K562 (cell line): ENCODE measurements at regions not wholly inside any gene's neighbourhood (a gene's known extent, or its start where the extent isn't known, plus 50 kb on each side); places are given as distances from the start of the nearest gene placed in this dataset.

Experiments
- ATAC-seq: fragments of 200-7000 bp; cut with Tn5 transposase; 3 replicates; pipeline ENCODE4 v1.9.1; 2020; ENCODE audit warnings: moderate library complexity
- BruUV-seq: library from RNA; stranded (reverse); fragments of 400-500 nt; replicated peaks from 2 replicates; lab custom pipeline; 2021; lab: Mats Ljungman, UMichigan
- CTCF ChIA-PET: fragments of 300-600 bp; formaldehyde crosslinking; extraction: SDS; loops from one replicate; lab custom pipeline; 2021; ENCODE audit warnings: low intra/inter-chr PET ratio; lab: Yijun Ruan, JAX
- POLR2A ChIA-PET: fragments of 300-600, 350-650 bp; sonication (Branson Sonifier 250); formaldehyde crosslinking; extraction: SDS; loops from one replicate; lab custom pipeline; 2021; ENCODE audit warnings: antibody characterized with exemption, inconsistent platforms; lab: Yijun Ruan, JAX
- DNase-seq, 4 experiments: peaks; one replicate each; pipeline versions ENCODE4 v3.0.0 to v3.0.0-alpha.2; 2011 to 2018; ENCODE audit warnings: low spot score in 3 of 4, mixed read lengths in 3 of 4; ENCODE audit errors: extremely low read depth in 1 of 4
- FAIRE-seq: peaks from 2 replicates; lab custom pipeline; 2011; peaks lifted over from hg19 to GRCh38; lab: Jason Lieb, UNC
- H2AFZ ChIP-seq: 2 replicates; pipeline ENCODE4 v1.6.0; 2011; ENCODE audit warnings: low read depth, low read length, control low read depth, inconsistent platforms
- H3K27ac ChIP-seq: fragments of 200-600 bp; 3 replicates; pipeline ENCODE4 v1.8.0; 2011; ENCODE audit warnings: low read depth, mild to moderate bottlenecking, control low read depth, inconsistent platforms, low read length, moderate library complexity, mixed read lengths; ENCODE audit errors: extremely low read depth
- H3K27me3 ChIP-seq, 2 experiments: fragments of 300-600 bp in 1 of 2; 2 replicates in 1 of 2; 3 replicates in 1 of 2; pipeline versions ENCODE4 v1.6.0 to v1.8.0; 2011; ENCODE audit warnings: inconsistent platforms in 2 of 2, low read length in 2 of 2, mild to moderate bottlenecking in 1 of 2, mixed read lengths in 1 of 2, moderate library complexity in 1 of 2; ENCODE audit not compliant: control insufficient read depth in 2 of 2, insufficient read depth in 2 of 2
- H3K36me3 ChIP-seq: fragments of 300-600 bp; 3 replicates; pipeline ENCODE4 v1.8.0; 2011; ENCODE audit warnings: mild to moderate bottlenecking, low read length, inconsistent platforms; ENCODE audit not compliant: control insufficient read depth, insufficient read depth
- H3K4me1 ChIP-seq, 2 experiments: fragments of 200-600 bp in 1 of 2; replicated peaks in 1 of 2; 2 replicates in 1 of 2; 3 replicates in 1 of 2; pipeline versions ENCODE4 v1.5.1 to v1.8.0; 2011; ENCODE audit warnings: inconsistent platforms in 2 of 2, low read length in 2 of 2, mild to moderate bottlenecking in 1 of 2, mixed read lengths in 1 of 2, moderate library complexity in 1 of 2; ENCODE audit not compliant: control insufficient read depth in 2 of 2, insufficient read depth in 2 of 2
- H3K4me2 ChIP-seq: 2 replicates; pipeline ENCODE4 v1.6.1; 2011; ENCODE audit warnings: low read length, control low read depth, inconsistent platforms, mixed read lengths; ENCODE audit not compliant: insufficient read depth
- H3K4me3 ChIP-seq: fragments of 200-600 bp; sonication (generic), shearing (Covaris generic); 2 replicates; pipeline ENCODE4 v1.5.1; 2016; ENCODE audit warnings: control low read depth, inconsistent platforms
- H3K79me2 ChIP-seq: fragments of 200-600 bp; 3 replicates; pipeline ENCODE4 v1.8.0; 2011; ENCODE audit warnings: low read length, inconsistent platforms; ENCODE audit not compliant: control insufficient read depth, insufficient read depth
- H3K9ac ChIP-seq, 2 experiments: 2 replicates each; pipeline versions ENCODE4 v1.6.0 to v1.6.1; 2011; ENCODE audit warnings: low read depth in 2 of 2, low read length in 2 of 2, control low read depth in 1 of 2, inconsistent platforms in 1 of 2, mild to moderate bottlenecking in 1 of 2, mixed read lengths in 1 of 2; ENCODE audit not compliant: insufficient read depth in 1 of 2
- H3K9me1 ChIP-seq: one replicate; pipeline ENCODE4 v1.6.0; 2011; ENCODE audit warnings: inconsistent platforms, mild to moderate bottlenecking, low read length, moderate library complexity; ENCODE audit not compliant: control insufficient read depth, insufficient read depth
- H3K9me3 ChIP-seq: replicated peaks from 2 replicates; pipeline ENCODE4 v1.5.1; 2011; ENCODE audit warnings: low read depth, low read length, inconsistent platforms; ENCODE audit not compliant: control insufficient read depth, insufficient read depth
- H4K20me1 ChIP-seq: replicated peaks from 2 replicates; pipeline ENCODE4 v1.6.1; 2011; ENCODE audit warnings: low read length, inconsistent platforms, mixed read lengths; ENCODE audit not compliant: control insufficient read depth, insufficient read depth
- ZBTB43 ChIP-seq: sonication (generic); formaldehyde crosslinking; IDR thresholded peaks from 2 replicates; pipeline ENCODE4 v1.8.0; 2023; ENCODE audit warnings: mild to moderate bottlenecking, missing genetic modification reagents
- ZFP30 ChIP-seq: fragments of 250-450 bp; sonication (Bioruptor Pico); IDR thresholded peaks from 2 replicates; pipeline ENCODE4 v1.8.0; 2022; ENCODE audit warnings: moderate library complexity, mild to moderate bottlenecking, inconsistent platforms, borderline replicate concordance
- ZFX ChIP-seq: sonication (generic); formaldehyde crosslinking; IDR thresholded peaks from 2 replicates; pipeline ENCODE4 v1.8.0; 2022; ENCODE audit warnings: mild to moderate bottlenecking, missing genetic modification reagents, moderate library complexity
- ZNF174 ChIP-seq: fragments of 250-450 bp; sonication (Bioruptor Pico); IDR thresholded peaks from 2 replicates; pipeline ENCODE4 v1.4.0; 2020; ENCODE audit warnings: mild to moderate bottlenecking
- WGBS: fragments of 100-300 bp; shearing (Covaris generic); methylation state at CpG from one replicate; pipeline ENCODE4 v1.1.6; 2016; ENCODE audit warnings: low coverage, mixed read lengths; ENCODE audit not compliant: insufficient coverage; ENCODE audit errors: missing lambda C conversion rate; 5-methylcytosine and 5-hydroxymethylcytosine counted together
- in situ Hi-C: fragments of 300-500 bp; cut with MboI; formaldehyde crosslinking; loops from 4 replicates; pipeline ENCODE4 v1.15.0; 2018; ENCODE audit warnings: inconsistent platforms, mixed read lengths
- intact Hi-C: fragments of 100-400 bp; cut with micrococcal nuclease; formaldehyde crosslinking; loops from 2 replicates; pipeline ENCODE4 v1.14.2; 2022
- TF ChIP-seq, protein P1 (sequence below): fragments of 450-650 bp; IDR thresholded peaks from 2 replicates; pipeline ENCODE4 v1.6.1; 2016; ENCODE audit warnings: antibody characterized with exemption

- H3K27ac ChIP-seq, result no peak overlapping the region
- no peaks in the 10 kb centered on the region; a peak in 1 of 5 replicates for H3K4me1 ChIP-seq
- in situ Hi-C loops, result no loop called here
- no peaks in the 10 kb centered on the region for H3K36me3 ChIP-seq
- H3K9me3 ChIP-seq, result no peaks in the 10 kb centered on the region
- DNase-seq, result no peak
- no TSS peak for BruUV-seq
- WGBS, result 10% methylated on average over 17 of the region's 18 CpGs
- ChIA-PET CTCF (no interaction called here), POLR2A (interaction anchor here (1.0 kb wide), 1 partner anchor 11 kb away, joined by 4 read pairs; no protein-coding TSS in a partner anchor)
- no peaks in the 10 kb centered on the region for H3K9me1 ChIP-seq
- intact Hi-C loops, result no loop called here
- TF ChIP-seq, protein P1, sequence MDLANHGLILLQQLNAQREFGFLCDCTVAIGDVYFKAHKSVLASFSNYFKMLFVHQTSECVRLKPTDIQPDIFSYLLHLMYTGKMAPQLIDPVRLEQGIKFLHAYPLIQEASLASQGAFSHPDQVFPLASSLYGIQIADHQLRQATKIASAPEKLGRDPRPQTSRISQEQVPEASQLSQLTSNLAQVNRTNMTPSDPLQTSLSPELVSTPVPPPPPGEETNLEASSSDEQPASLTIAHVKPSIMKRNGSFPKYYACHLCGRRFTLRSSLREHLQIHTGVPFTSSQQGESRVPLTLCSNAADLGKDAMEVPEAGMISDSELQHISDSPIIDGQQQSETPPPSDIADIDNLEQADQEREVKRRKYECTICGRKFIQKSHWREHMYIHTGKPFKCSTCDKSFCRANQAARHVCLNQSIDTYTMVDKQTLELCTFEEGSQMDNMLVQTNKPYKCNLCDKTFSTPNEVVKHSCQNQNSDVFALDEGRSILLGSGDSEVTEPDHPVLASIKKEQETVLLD, result no peak
- TF ChIP-seq ZFX (CRISPR knock-in tag) (peak; percentile 19; the same call in 1 of the 2 replicates), ZNF174 (no peak), ZBTB43 (CRISPR knock-in tag) (peak; percentile 9; the same call in 1 of the 2 replicates), ZFP30 (CRISPR knock-in tag) (no peak)
- H3K79me2 ChIP-seq, result no peaks in the 10 kb centered on the region
- peaks cover 4% of the 10 kb centered on the region for H4K20me1 ChIP-seq
- H3K9ac ChIP-seq, result no peak overlapping the region
- H2AFZ ChIP-seq, result no peak overlapping the region
- FAIRE-seq, result no peak
- peaks cover 40 to 96% of the 10 kb centered on the region in 2 experiments for H3K27me3 ChIP-seq
- no peak for ATAC-seq
- no peak overlapping the region for H3K4me3 ChIP-seq
- H3K4me2 ChIP-seq, result no peak overlapping the region
Observed at GRCh38 chr7:61576-62360, 130.6 kb upstream of the FAM20C start.
